ENCODE measurements at regions not wholly inside any gene's neighbourhood (a gene's known extent, or its start where the extent isn't known, plus 50 kb on each side); places are given as distances from the start of the nearest gene placed in this dataset.

GRCh38 chr1:229948438-229948837 lies 118.6 kb upstream of the GALNT2 start:
- Histone ChIP-seq H3K18ac (ENCODE audit: extremely low read depth, low read length) (no peak overlapping the region), H3K4me2 (ENCODE audit: insufficient read depth in 1 of 2, low read depth in 2 of 2, low read length in 2 of 2) (no peak overlapping the region), H3K4me3 (ENCODE audit: extremely low read depth in 1 of 4, insufficient read depth in 2 of 4, low read depth in 3 of 4, low read length in 4 of 4) (no peak overlapping the region), H2BK5ac (ENCODE audit: low read depth, low read length) (no peak overlapping the region), H3K9ac (replicated peaks in 1 of 4; ENCODE audit: extremely low read depth in 1 of 4, low read depth in 3 of 4, low read length in 3 of 4) (no peak overlapping the region), H4K8ac (ENCODE audit: extremely low read depth, insufficient read depth, low read length) (peak overlapping the region; percentile 18; the same call in 1 of the 2 replicates), H4K20me1 (replicated peaks in 1 of 2; ENCODE audit: control insufficient read depth in 1 of 2, insufficient read depth in 2 of 2, low read length in 2 of 2) (no peaks in the 10 kb centered on the region), H2AK5ac (ENCODE audit: low read depth, low read length) (no peak overlapping the region), H3K36me3 (ENCODE audit: control insufficient read depth in 2 of 4, insufficient read depth in 4 of 4, low read length in 3 of 4) (no peaks in the 10 kb centered on the region), H2BK20ac (ENCODE audit: low read length) (no peak overlapping the region), H2BK15ac (ENCODE audit: low read length) (no peak overlapping the region), H3K4ac (replicated peaks; ENCODE audit: insufficient read length, low read depth, low read length) (no peak overlapping the region), H4K91ac (replicated peaks; ENCODE audit: insufficient read length, low read length) (no peak overlapping the region), H3K4me1 (replicated peaks in 1 of 4; ENCODE audit: control insufficient read depth in 3 of 4, insufficient read depth in 4 of 4, low read length in 3 of 4) (no peaks in the 10 kb centered on the region), H3K79me1 (ENCODE audit: low read depth, low read length) (no peaks in the 10 kb centered on the region), H3K27me3 (replicated peaks in 1 of 4; ENCODE audit: control insufficient read depth in 3 of 4, extremely low read depth in 1 of 4, insufficient read depth in 3 of 4, low read length in 3 of 4) (no peaks in the 10 kb centered on the region), H3K14ac (ENCODE audit: insufficient read length) (no peak overlapping the region), H3K23me2 (ENCODE audit: low read depth, low read length) (no peaks in the 10 kb centered on the region; the same call in 1 of the 2 replicates), H2BK12ac (ENCODE audit: low read depth, low read length) (no peak overlapping the region), H3K56ac (replicated peaks; ENCODE audit: insufficient read length, low read depth, low read length) (no peak overlapping the region), H3K23ac (ENCODE audit: insufficient read length) (no peak overlapping the region), H2BK120ac (replicated peaks; ENCODE audit: low read depth, low read length) (no peak overlapping the region), H2AFZ (ENCODE audit: low read length) (no peak overlapping the region), H3K9me3 (ENCODE audit: insufficient read depth in 2 of 2, low read depth in 1 of 2, low read length in 1 of 2) (no peaks in the 10 kb centered on the region), H4K5ac (ENCODE audit: insufficient read length, low read depth, low read length) (no peak overlapping the region), H3K79me2 (ENCODE audit: control insufficient read depth in 1 of 2, insufficient read depth in 2 of 2, low read length in 2 of 2) (no peaks in the 10 kb centered on the region), H3K27ac (ENCODE audit: low read depth, low read length) (no peak overlapping the region)
- WGBS, 2 experiments (ENCODE audit: extremely low coverage in 1 of 2, insufficient coverage in 1 of 2, insufficient read length in 1 of 2, insufficient replicate concordance in 2 of 2, low coverage in 1 of 2, low lambda C conversion rate in 2 of 2, missing lambda C conversion rate in 1 of 2): 81% methylated on average over 9 of the region's 9 CpGs; no CpG with 5 or more reads in 1 of the 2 experiments
- POLR2A ChIA-PET (ENCODE audit: partially characterized antibody): no interaction called here
- DNase-seq (ENCODE audit: low read depth in 1 of 2, low spot score in 2 of 2) (no peak), FAIRE-seq (no peak)
- CTCF ChIA-PET (ENCODE audit: partially characterized antibody): interaction anchor here (1.0 kb wide), 1 partner anchor 301 kb away, joined by 3 read pairs; no protein-coding TSS in a partner anchor
- TF ChIP-seq RAD21 (IDR thresholded peaks at IDR 0.05 in 1 of 2, conservative IDR thresholded peaks at IDR 0.05 in 1 of 2; ENCODE audit: low read depth in 2 of 2, low read length in 2 of 2) (no peak), MAFK (IDR thresholded peaks at IDR 0.05; ENCODE audit: low read depth, low read length) (no peak), KDM1A (IDR thresholded peaks at IDR 0.05; ENCODE audit: borderline replicate concordance, low read length) (no peak), TEAD4 (IDR thresholded peaks at IDR 0.05; ENCODE audit: low read depth, low read length) (no peak), SIN3A (conservative IDR thresholded peaks at IDR 0.05 in 1 of 2, IDR thresholded peaks at IDR 0.05 in 1 of 2; ENCODE audit: low read depth in 1 of 2, low read length in 2 of 2) (no peak), HDAC2 (IDR thresholded peaks at IDR 0.05; ENCODE audit: borderline replicate concordance in 1 of 2, low read depth in 2 of 2, low read length in 2 of 2) (no peak)
